GM21528 (cell line): ENCODE measurements at regions not wholly inside any gene's neighbourhood (a gene's known extent, or its start where the extent isn't known, plus 50 kb on each side); places are given as distances from the start of the nearest gene placed in this dataset.
"Not testable (repeated sequence)": the region's sequence is repeated elsewhere in the genome, so short reads cannot be mapped to it uniquely, and the experiment has no call there.

Source experiments
- ATAC-seq: cut with Tn5 transposase; IDR thresholded peaks from one replicate; pipeline ENCODE4 v1.9.1; 2021; ENCODE audit warnings: mild to moderate bottlenecking, moderate library complexity; ENCODE audit not compliant: unreplicated experiment, low FRiP score

GRCh38 chr3:105974381-105974780 is 105.6 kb upstream of the CBLB start:
- no peak for ATAC-seq

- no peak for ATAC-seq
Measured at GRCh38 chr3:105976196-105976595, 107.4 kb upstream of the CBLB start.

- no peak for ATAC-seq
Measured at GRCh38 chr3:105979961-105980360, 111.1 kb upstream of the CBLB start.

GRCh38 chr3:105982207-105982606 is 113.4 kb upstream of the CBLB start:
- no peak for ATAC-seq

- no peak for ATAC-seq
Measured at GRCh38 chr3:105984837-105985236, 116.0 kb upstream of the CBLB start.

- not testable (repeated sequence) for ATAC-seq
Measured at GRCh38 chr3:105986343-105986742, 117.5 kb upstream of the CBLB start.

GRCh38 chr3:105987809-105988208 is 119.0 kb upstream of the CBLB start:
- no peak for ATAC-seq

- ATAC-seq = no peak
Measured at GRCh38 chr3:105988540-105989212, 119.9 kb upstream of the CBLB start.

GRCh38 chr3:105996781-105997180 is 128.0 kb upstream of the CBLB start:
- no peak for ATAC-seq

GRCh38 chr3:105997466-105997799 is 128.6 kb upstream of the CBLB start:
- ATAC-seq = no peak

- no peak for ATAC-seq
Measured at GRCh38 chr3:105997800-105998526, 129.2 kb upstream of the CBLB start.

- ATAC-seq = no peak
Measured at GRCh38 chr3:105999856-106000255, 131.0 kb upstream of the CBLB start.

GRCh38 chr3:106001923-106002322 is 133.1 kb upstream of the CBLB start:
- no peak for ATAC-seq

GRCh38 chr3:106004137-106004681 is 135.4 kb upstream of the CBLB start:
- no peak for ATAC-seq

- no peak for ATAC-seq
Measured at GRCh38 chr3:106004826-106005225, 136.0 kb upstream of the CBLB start.

- no peak for ATAC-seq
Measured at GRCh38 chr3:106006001-106006400, 137.2 kb upstream of the CBLB start.

- no peak for ATAC-seq
Measured at GRCh38 chr3:106006571-106006970, 137.8 kb upstream of the CBLB start.

- no peak for ATAC-seq
Measured at GRCh38 chr3:106007512-106007911, 138.7 kb upstream of the CBLB start.

GRCh38 chr3:106008766-106009165 is 140.0 kb upstream of the CBLB start:
- no peak for ATAC-seq

- ATAC-seq = no peak
Measured at GRCh38 chr3:106010829-106011228, 142.0 kb upstream of the CBLB start.

GRCh38 chr3:106013971-106014370 is 145.2 kb upstream of the CBLB start:
- ATAC-seq = no peak

GRCh38 chr3:106014518-106014917 is 145.7 kb upstream of the CBLB start:
- ATAC-seq = no peak
